HepG2 (cell line): ENCODE measurements at regions not wholly inside any gene's neighbourhood (a gene's known extent, or its start where the extent isn't known, plus 50 kb on each side); places are given as distances from the start of the nearest gene placed in this dataset.

ENCODE experiments used
- ATAC-seq: fragments of 200-7000 bp; cut with Tn5 transposase; 3 replicates; pipeline ENCODE4 v1.9.1; 2020; ENCODE audit warnings: mild to moderate bottlenecking, moderate library complexity
- BruUV-seq: library from RNA; stranded (reverse); fragments of 400-500 nt; replicated peaks from 2 replicates; lab custom pipeline; 2021; lab: Mats Ljungman, UMichigan
- CTCF ChIA-PET: fragments of 300-600 bp; formaldehyde crosslinking; extraction: SDS; loops from one replicate; lab custom pipeline; 2021; ENCODE audit warnings: low total read pairs, inconsistent platforms, low intra/inter-chr PET ratio; lab: Yijun Ruan, JAX
- POLR2A ChIA-PET: fragments of 350-600 bp; sonication (Branson Sonifier 250); formaldehyde crosslinking; loops from one replicate; lab custom pipeline; 2020; ENCODE audit warnings: antibody characterized with exemption, inconsistent platforms; lab: Yijun Ruan, JAX
- DNase-seq: peaks from one replicate; pipeline ENCODE4 v3.0.0-alpha.2; 2015; ENCODE audit warnings: low spot score
- FAIRE-seq: peaks from 3 replicates; lab custom pipeline; 2011; peaks lifted over from hg19 to GRCh38; lab: Jason Lieb, UNC
- H2AFZ ChIP-seq: one replicate; pipeline ENCODE4 v1.6.1; 2011; ENCODE audit warnings: low read length, inconsistent platforms
- H3K27ac ChIP-seq: fragments of 300-600 bp; 3 replicates; pipeline ENCODE4 v1.8.0; 2011; ENCODE audit warnings: mixed run types, mild to moderate bottlenecking, mixed read lengths, low read length, inconsistent platforms; ENCODE audit not compliant: insufficient read depth; ENCODE audit errors: extremely low read length
- H3K27me3 ChIP-seq, 2 experiments: fragments of 200-600 bp in 1 of 2; 2 replicates in 1 of 2; 3 replicates in 1 of 2; pipeline versions ENCODE4 v1.6.0 to v1.8.0; 2011; ENCODE audit warnings: low read length in 2 of 2, mild to moderate bottlenecking in 2 of 2, moderate library complexity in 2 of 2, inconsistent platforms in 1 of 2; ENCODE audit not compliant: insufficient read depth in 2 of 2, control insufficient read depth in 1 of 2
- H3K36me3 ChIP-seq, 2 experiments: fragments of 200-600 bp in 1 of 2; replicated peaks in 1 of 2; 2 replicates in 1 of 2; 3 replicates in 1 of 2; pipeline versions ENCODE4 v1.5.1 to v1.8.0; 2011; ENCODE audit warnings: low read length in 2 of 2, inconsistent platforms in 1 of 2; ENCODE audit not compliant: insufficient read depth in 2 of 2, control insufficient read depth in 1 of 2
- H3K4me1 ChIP-seq: 2 replicates; pipeline ENCODE4 v1.5.1; 2012; ENCODE audit warnings: low read length, inconsistent platforms; ENCODE audit not compliant: insufficient read depth
- H3K4me2 ChIP-seq: 2 replicates; pipeline ENCODE4 v1.6.0; 2011; ENCODE audit warnings: low read depth, low read length, inconsistent platforms
- H3K4me3 ChIP-seq, 3 experiments: fragments of 200-600 bp in 1 of 3; sonication (generic), shearing (Covaris generic) in 1 of 3; replicated peaks in 1 of 3; 2 replicates each; pipeline ENCODE4 v1.5.1; 2011 to 2016; ENCODE audit warnings: low read length in 3 of 3, inconsistent platforms in 2 of 3, low read depth in 2 of 3, mild to moderate bottlenecking in 2 of 3, control low read depth in 1 of 3, mixed read lengths in 1 of 3; ENCODE audit not compliant: insufficient read depth in 1 of 3
- H3K79me2 ChIP-seq: one replicate; pipeline ENCODE4 v1.6.1; 2011; ENCODE audit warnings: low read length, inconsistent platforms; ENCODE audit not compliant: insufficient read depth
- H3K9ac ChIP-seq: 2 replicates; pipeline ENCODE4 v1.6.0; 2011; ENCODE audit warnings: mild to moderate bottlenecking, low read depth, low read length, inconsistent platforms; ENCODE audit not compliant: insufficient read depth
- H3K9me3 ChIP-seq: 2 replicates; pipeline ENCODE4 v1.5.1; 2012; ENCODE audit warnings: mild to moderate bottlenecking, low read length
- H4K20me1 ChIP-seq: 2 replicates; pipeline ENCODE4 v1.6.0; 2011; ENCODE audit warnings: inconsistent platforms, mild to moderate bottlenecking, low read length, moderate library complexity; ENCODE audit not compliant: insufficient read depth
- KDM5A ChIP-seq: fragments of 200-600 bp; sonication (generic); IDR thresholded peaks from 2 replicates; pipeline ENCODE4 v1.7.0; 2018; ENCODE audit warnings: antibody characterized with exemption, mild to moderate bottlenecking, low read length, borderline replicate concordance
- RARG ChIP-seq: sonication (generic); formaldehyde crosslinking; IDR thresholded peaks from 2 replicates; pipeline ENCODE4 v1.4.0; 2020; ENCODE audit warnings: low read depth, mild to moderate bottlenecking, missing genetic modification reagents
- REPIN1 ChIP-seq: sonication (generic); formaldehyde crosslinking; IDR thresholded peaks from 2 replicates; pipeline ENCODE4 v1.8.0; 2022; ENCODE audit warnings: missing genetic modification reagents, low read depth, mild to moderate bottlenecking, borderline replicate concordance
- SIN3B ChIP-seq: fragments of 150-350 bp; IDR thresholded peaks from 2 replicates; pipeline ENCODE4 v1.6.1; 2014; ENCODE audit warnings: low read length
- SP4 ChIP-seq: sonication (generic); formaldehyde crosslinking; IDR thresholded peaks from 2 replicates; pipeline ENCODE4 v1.8.1; 2023; ENCODE audit warnings: mild to moderate bottlenecking, missing genetic modification reagents
- ZNF121 ChIP-seq: sonication (generic); formaldehyde crosslinking; IDR thresholded peaks from 2 replicates; pipeline ENCODE4 v1.5.0; 2020; ENCODE audit warnings: mild to moderate bottlenecking, missing genetic modification reagents
- WGBS: methylation state at CpG from one replicate; pipeline ENCODE4 v1.1.6; 2017; ENCODE audit warnings: low lambda C conversion rate; 5-methylcytosine and 5-hydroxymethylcytosine counted together
- in situ Hi-C: cut with HindIII; loops from 2 replicates; pipeline ENCODE4 v1.10.0; 2017; ENCODE audit warnings: low pct_unique_long_range_greater_than_20kb; ENCODE audit not compliant: extremely low pct_ligation_motif_present
- intact Hi-C: fragments of 100-400 bp; cut with micrococcal nuclease; formaldehyde crosslinking; loops from one replicate; pipeline ENCODE4 v1.10.0; 2022; ENCODE audit not compliant: unreplicated experiment
- TF ChIP-seq, protein P1 (sequence below): sonication (generic); formaldehyde crosslinking; IDR thresholded peaks from 2 replicates; pipeline ENCODE4 v1.5.0; 2020; ENCODE audit warnings: mild to moderate bottlenecking, missing genetic modification reagents
- TF ChIP-seq, protein P2 (sequence below): sonication (generic); formaldehyde crosslinking; IDR thresholded peaks from 2 replicates; pipeline ENCODE4 v1.4.0; 2020; ENCODE audit warnings: missing genetic modification reagents

DNA sequence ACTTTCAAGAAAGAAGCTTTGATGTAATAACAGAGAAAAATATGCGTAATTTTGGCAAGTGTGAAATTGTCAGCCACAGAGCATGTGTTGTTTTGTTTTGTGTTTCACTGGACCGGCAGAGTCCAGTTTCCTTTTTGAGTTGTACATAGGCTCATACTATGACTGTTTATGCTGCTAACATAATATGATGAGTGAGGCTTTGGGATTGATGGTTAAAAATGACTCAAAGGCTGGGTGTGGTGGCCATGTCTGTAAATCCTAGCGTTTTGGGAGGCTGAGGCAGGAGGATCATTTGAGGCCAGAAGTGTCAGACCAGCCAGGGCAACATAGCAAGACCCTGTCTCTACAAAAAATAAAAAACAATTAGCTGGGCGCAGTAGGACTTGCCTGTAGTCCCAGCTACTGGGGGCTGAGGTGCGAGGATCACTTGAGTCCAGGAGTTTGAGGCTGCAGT is 487.9 kb downstream of the PCNX1 start:
- no peaks in the 10 kb centered on the region for H4K20me1 ChIP-seq
- H3K4me2 ChIP-seq = no peak overlapping the region
- H3K27ac ChIP-seq = peak overlapping the region; percentile 49
- BruUV-seq = no TSS peak
- H3K4me1 ChIP-seq = peaks cover 39% of the 10 kb centered on the region
- intact Hi-C loops (no loop called here), in situ Hi-C loops (no loop called here)
- H3K36me3 ChIP-seq = no peaks in the 10 kb centered on the region
- no peak for ATAC-seq
- TF ChIP-seq ZNF121 (CRISPR knock-in tag) = peak; percentile 84
- no peak for TF ChIP-seq REPIN1
- TF ChIP-seq, protein P1, sequence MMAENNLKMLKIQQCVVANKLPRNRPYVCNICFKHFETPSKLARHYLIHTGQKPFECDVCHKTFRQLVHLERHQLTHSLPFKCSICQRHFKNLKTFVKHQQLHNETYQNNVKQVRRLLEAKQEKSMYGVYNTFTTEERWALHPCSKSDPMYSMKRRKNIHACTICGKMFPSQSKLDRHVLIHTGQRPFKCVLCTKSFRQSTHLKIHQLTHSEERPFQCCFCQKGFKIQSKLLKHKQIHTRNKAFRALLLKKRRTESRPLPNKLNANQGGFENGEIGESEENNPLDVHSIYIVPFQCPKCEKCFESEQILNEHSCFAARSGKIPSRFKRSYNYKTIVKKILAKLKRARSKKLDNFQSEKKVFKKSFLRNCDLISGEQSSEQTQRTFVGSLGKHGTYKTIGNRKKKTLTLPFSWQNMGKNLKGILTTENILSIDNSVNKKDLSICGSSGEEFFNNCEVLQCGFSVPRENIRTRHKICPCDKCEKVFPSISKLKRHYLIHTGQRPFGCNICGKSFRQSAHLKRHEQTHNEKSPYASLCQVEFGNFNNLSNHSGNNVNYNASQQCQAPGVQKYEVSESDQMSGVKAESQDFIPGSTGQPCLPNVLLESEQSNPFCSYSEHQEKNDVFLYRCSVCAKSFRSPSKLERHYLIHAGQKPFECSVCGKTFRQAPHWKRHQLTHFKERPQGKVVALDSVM = peak; percentile 63
- no peaks in the 10 kb centered on the region for H3K27me3 ChIP-seq
- WGBS = 100% methylated on average over 5 of the region's 5 CpGs
- H3K79me2 ChIP-seq = peaks cover 14% of the 10 kb centered on the region
- no peak overlapping the region for H3K9ac ChIP-seq
- no peak overlapping the region for H3K4me3 ChIP-seq
- no peak for DNase-seq
- H3K9me3 ChIP-seq = no peaks in the 10 kb centered on the region
- no peak overlapping the region for H2AFZ ChIP-seq
- CTCF ChIA-PET = no interaction called here
- FAIRE-seq = no peak
- POLR2A ChIA-PET = no interaction called here

DNA sequence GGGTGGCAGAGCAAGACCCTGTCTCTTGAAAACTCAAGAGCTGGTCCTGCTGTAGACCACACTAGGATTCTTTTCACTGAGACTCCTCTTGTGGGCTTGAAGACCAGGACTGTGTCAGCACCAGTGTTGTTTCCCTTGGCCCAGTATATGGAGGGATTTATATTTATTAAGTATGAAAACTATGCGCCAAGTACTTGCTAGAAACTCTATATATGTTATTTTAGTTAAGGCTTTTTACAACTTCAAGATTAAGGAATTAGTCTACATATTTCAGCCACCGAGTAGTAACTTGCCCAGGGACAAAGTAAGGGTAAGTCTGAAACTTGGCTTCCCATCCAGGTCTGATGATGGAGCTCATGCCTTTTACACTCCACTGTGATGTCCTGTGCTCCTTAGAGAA is 488.4 kb downstream of the PCNX1 start:
- ChIA-PET CTCF (no interaction called here), POLR2A (no interaction called here)
- no peak overlapping the region for H2AFZ ChIP-seq
- FAIRE-seq (no peak), DNase-seq (no peak), ATAC-seq (no peak)
- H4K20me1 ChIP-seq = no peaks in the 10 kb centered on the region
- in situ Hi-C loops (no loop called here), intact Hi-C loops (no loop called here)
- TF ChIP-seq RARG (no peak), KDM5A (no peak), SP4 (CRISPR knock-in tag) (no peak), SIN3B (no peak)
- TF ChIP-seq, protein P2, sequence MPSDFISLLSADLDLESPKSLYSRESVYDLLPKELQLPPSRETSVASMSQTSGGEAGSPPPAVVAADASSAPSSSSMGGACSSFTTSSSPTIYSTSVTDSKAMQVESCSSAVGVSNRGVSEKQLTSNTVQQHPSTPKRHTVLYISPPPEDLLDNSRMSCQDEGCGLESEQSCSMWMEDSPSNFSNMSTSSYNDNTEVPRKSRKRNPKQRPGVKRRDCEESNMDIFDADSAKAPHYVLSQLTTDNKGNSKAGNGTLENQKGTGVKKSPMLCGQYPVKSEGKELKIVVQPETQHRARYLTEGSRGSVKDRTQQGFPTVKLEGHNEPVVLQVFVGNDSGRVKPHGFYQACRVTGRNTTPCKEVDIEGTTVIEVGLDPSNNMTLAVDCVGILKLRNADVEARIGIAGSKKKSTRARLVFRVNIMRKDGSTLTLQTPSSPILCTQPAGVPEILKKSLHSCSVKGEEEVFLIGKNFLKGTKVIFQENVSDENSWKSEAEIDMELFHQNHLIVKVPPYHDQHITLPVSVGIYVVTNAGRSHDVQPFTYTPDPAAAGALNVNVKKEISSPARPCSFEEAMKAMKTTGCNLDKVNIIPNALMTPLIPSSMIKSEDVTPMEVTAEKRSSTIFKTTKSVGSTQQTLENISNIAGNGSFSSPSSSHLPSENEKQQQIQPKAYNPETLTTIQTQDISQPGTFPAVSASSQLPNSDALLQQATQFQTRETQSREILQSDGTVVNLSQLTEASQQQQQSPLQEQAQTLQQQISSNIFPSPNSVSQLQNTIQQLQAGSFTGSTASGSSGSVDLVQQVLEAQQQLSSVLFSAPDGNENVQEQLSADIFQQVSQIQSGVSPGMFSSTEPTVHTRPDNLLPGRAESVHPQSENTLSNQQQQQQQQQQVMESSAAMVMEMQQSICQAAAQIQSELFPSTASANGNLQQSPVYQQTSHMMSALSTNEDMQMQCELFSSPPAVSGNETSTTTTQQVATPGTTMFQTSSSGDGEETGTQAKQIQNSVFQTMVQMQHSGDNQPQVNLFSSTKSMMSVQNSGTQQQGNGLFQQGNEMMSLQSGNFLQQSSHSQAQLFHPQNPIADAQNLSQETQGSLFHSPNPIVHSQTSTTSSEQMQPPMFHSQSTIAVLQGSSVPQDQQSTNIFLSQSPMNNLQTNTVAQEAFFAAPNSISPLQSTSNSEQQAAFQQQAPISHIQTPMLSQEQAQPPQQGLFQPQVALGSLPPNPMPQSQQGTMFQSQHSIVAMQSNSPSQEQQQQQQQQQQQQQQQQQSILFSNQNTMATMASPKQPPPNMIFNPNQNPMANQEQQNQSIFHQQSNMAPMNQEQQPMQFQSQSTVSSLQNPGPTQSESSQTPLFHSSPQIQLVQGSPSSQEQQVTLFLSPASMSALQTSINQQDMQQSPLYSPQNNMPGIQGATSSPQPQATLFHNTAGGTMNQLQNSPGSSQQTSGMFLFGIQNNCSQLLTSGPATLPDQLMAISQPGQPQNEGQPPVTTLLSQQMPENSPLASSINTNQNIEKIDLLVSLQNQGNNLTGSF (CRISPR knock-in tag) = no peak
- H3K36me3 ChIP-seq = no peaks in the 10 kb centered on the region
- WGBS = 98% methylated on average over 2 of the region's 2 CpGs
- H3K27ac ChIP-seq = peak overlapping the region; percentile 49
- no peak overlapping the region for H3K9ac ChIP-seq
- peaks cover 14% of the 10 kb centered on the region for H3K79me2 ChIP-seq
- no peaks in the 10 kb centered on the region for H3K27me3 ChIP-seq
- H3K4me1 ChIP-seq = peaks cover 39% of the 10 kb centered on the region
- no peak overlapping the region for H3K4me3 ChIP-seq
- no peaks in the 10 kb centered on the region for H3K9me3 ChIP-seq
- no TSS peak for BruUV-seq
- peak overlapping the region; percentile 53; the same call in 1 of the 2 replicates for H3K4me2 ChIP-seq
